Transverse colon (tissue), 4 donors: ENCODE measurements at regions not wholly inside any gene's neighbourhood (a gene's known extent, or its start where the extent isn't known, plus 50 kb on each side); places are given as distances from the start of the nearest gene placed in this dataset.

ENCODE experiments used
- POLR2A ChIP-seq: fragments of 450-650 bp; IDR thresholded peaks from one replicate; pipeline ENCODE4 v1.6.1; 2016; ENCODE audit warnings: antibody characterized with exemption, mild to moderate bottlenecking, moderate library complexity
- POLR2AphosphoS5 ChIP-seq, 3 donors: sonication (generic); formaldehyde crosslinking; IDR thresholded peaks; one replicate each; pipeline ENCODE4 v1.6.1; 2016; ENCODE audit warnings: antibody characterized with exemption in 3 of 3
- TF ChIP-seq, protein P1 (sequence below), 5 experiments: fragments of 200-600 bp in 3 of 5; fragments of 450-650 bp in 2 of 5; sonication (generic) in 3 of 5; IDR thresholded peaks; 1 replicate in 2 of 5; 2 replicates in 3 of 5; pipeline ENCODE4 v1.5.1; 2016 to 2017; ENCODE audit warnings: antibody characterized with exemption in 5 of 5, inconsistent platforms in 3 of 5, mild to moderate bottlenecking in 2 of 5, moderate library complexity in 1 of 5

- TF ChIP-seq, protein P1, sequence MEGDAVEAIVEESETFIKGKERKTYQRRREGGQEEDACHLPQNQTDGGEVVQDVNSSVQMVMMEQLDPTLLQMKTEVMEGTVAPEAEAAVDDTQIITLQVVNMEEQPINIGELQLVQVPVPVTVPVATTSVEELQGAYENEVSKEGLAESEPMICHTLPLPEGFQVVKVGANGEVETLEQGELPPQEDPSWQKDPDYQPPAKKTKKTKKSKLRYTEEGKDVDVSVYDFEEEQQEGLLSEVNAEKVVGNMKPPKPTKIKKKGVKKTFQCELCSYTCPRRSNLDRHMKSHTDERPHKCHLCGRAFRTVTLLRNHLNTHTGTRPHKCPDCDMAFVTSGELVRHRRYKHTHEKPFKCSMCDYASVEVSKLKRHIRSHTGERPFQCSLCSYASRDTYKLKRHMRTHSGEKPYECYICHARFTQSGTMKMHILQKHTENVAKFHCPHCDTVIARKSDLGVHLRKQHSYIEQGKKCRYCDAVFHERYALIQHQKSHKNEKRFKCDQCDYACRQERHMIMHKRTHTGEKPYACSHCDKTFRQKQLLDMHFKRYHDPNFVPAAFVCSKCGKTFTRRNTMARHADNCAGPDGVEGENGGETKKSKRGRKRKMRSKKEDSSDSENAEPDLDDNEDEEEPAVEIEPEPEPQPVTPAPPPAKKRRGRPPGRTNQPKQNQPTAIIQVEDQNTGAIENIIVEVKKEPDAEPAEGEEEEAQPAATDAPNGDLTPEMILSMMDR (IDR thresholded peaks at IDR 0.05), result no peak
- TF ChIP-seq POLR2A, result no peak
- TF ChIP-seq POLR2AphosphoS5 (IDR thresholded peaks at IDR 0.05), result no peak
Measured at GRCh38 chr1:115475252-115475651, 137.2 kb upstream of the NGF start.
